NOMO-1 treated with dmso at 0.1 percent for 144 hours (cell line): ENCODE measurements at regions not wholly inside any gene's neighbourhood (a gene's known extent, or its start where the extent isn't known, plus 50 kb on each side); places are given as distances from the start of the nearest gene placed in this dataset.

ENCODE experiments used
- DNase-seq: peaks from one replicate; lab custom pipeline; 2025; ENCODE audit not compliant: unreplicated experiment; lab: John Stamatoyannopoulos, UW

GRCh38 chr1:82733645-82734044 is 932.9 kb downstream of the ADGRL2 start:
- DNase-seq, result no peak

DNA sequence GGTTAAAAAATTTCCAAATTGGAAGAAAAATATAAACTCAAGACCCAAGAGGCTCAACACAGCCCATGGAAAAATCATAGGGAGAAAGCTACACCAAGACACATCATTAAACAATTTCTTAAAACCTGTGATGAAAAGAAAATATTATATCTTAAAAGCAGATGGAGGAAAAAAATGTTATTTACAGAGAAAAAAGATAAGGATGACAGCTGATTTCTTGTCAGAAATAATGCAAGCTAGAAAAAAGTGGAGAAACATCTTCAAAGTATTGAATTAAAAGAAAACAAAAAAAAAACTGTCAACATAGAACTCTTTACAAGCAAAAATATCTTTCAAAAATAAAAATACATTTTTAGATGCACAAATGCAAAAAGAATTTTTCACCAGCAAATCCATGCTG is 930.5 kb downstream of the ADGRL2 start:
- DNase-seq, result no peak

DNA sequence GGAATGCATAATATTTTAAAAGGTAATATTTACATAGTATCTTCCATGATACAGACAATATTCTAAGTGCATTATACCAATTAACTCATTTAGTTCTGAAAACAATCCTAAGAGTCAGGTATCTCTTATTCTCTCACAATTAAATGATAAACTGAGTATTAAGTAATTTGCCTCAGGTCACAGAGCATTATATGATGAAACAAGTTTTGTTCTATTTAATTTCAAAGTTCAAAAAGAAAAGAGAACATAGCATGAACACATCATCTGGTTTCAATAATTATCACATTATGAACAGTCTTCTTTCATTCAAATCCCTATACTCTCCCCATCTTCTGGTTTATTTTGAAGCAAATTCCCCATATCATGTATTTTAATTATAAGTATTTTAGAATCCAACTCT is 927.5 kb downstream of the ADGRL2 start:
- DNase-seq, result no peak

GRCh38 chr1:82724246-82724645 is 923.5 kb downstream of the ADGRL2 start:
- DNase-seq, result no peak

DNA sequence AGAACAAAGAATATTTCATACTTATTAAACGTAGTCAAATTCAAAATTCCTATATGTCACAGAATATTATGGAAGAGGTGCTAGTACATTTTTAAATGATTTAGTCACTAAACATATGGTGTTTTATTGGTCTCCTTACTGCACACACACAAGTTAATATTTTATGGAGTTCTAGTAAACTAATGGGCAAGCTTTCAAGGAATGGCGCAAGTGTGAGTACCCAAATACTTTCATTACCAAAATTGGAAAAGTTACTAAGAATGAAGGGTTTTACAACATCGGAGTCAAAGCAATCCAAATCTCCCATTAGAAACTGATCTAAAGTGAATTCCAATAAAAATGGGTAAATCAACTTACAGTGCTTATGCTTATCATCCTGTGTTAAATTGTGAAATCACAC is 921.9 kb downstream of the ADGRL2 start:
- no peak for DNase-seq

DNA sequence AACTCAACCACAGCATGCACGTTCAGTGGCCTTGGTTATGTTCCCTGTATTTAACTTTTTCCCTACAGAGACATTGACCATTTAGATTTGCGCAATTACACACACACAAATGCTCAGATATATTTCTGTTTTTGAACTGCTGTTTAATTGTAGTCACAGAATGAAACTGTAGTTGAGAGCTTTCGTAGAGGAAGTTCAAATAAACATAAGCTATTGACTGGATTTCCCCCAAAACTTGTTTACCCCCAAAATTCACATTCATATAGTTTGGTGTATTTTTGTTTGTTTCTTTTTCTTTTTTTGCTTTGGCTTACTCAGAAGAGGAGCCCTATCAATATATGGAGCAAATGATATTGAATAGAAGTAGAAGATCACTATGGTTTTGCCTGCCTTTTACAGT is 921.0 kb downstream of the ADGRL2 start:
- DNase-seq, result no peak

DNA sequence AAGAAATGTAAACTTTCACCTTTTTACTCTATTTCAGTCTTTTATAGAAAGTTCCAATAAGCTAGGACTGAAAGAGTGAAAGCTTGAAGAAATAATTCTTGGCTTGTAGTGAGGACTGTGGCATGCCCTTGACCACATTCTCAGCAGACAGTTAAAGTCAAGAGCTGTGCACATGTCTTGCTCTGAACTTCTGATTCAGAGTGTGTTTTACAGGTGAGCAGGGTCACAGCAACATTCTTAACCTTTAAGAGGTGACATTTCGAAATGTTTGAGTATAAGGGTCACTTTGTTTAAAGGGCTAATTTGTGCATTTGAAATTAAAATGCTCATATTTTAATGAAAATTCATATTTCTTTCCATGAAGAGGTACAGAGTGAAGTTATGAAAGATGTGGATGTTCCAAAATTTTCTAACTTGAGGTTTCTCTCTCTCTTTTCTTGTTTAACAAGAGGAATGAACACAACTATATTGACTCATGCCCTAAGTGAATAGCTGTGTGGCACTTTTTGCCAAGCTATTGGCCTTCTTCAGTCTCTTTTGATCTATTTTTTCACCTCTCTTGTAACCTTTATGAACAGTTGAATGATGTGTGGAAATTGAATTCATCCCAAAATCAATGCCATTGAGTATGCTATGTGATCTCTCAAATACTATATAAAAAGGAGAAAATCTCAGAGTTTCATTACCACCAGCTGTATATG is 918.1 kb downstream of the ADGRL2 start:
- no peak for DNase-seq

DNA sequence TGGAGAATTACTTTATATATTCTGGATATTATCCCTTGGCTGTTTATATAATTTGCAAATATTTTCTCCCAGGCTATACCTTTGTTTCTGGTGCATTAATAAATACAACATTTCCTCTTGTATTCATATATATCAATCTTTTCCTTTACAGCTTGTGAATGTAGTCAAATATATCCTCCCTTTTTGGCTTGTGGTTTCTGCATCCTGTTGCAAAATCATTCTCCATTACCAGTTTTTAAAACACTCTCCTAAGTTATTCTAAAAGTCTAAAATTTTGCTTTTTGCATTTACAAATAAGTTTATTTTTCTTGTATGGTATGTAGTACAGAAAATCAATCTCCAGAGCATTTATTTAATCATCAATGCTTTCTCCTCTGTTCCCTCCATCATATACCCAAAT is 909.4 kb downstream of the ADGRL2 start:
- DNase-seq, result no peak

- no peak for DNase-seq
Observed at GRCh38 chr1:82707681-82708080, 906.9 kb downstream of the ADGRL2 start.

GRCh38 chr1:82706741-82707140 is 906.0 kb downstream of the ADGRL2 start:
- DNase-seq, result no peak

- no peak for DNase-seq
Observed at GRCh38 chr1:82704966-82705365, 904.2 kb downstream of the ADGRL2 start.

DNA sequence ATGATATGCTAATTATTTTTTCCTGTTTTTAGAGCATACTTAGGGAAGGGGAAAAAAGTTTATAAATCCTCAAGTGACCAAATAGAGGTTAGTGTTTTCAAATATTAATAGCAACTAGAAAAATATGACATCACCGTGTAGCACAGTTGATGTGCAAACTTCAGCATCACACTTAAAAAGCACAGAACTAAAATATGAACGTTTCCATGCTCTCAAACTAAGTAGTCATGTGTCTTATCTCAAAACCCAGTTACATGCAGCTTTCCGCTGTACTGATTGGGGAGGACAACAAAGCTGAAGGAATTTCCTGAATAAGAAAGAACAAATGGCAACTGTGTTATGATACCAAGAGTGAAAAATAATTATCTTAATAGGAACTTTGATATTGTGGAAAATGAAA is 903.7 kb downstream of the ADGRL2 start:
- DNase-seq, result no peak

GRCh38 chr1:82703951-82704350 is 903.2 kb downstream of the ADGRL2 start:
- no peak for DNase-seq

DNA sequence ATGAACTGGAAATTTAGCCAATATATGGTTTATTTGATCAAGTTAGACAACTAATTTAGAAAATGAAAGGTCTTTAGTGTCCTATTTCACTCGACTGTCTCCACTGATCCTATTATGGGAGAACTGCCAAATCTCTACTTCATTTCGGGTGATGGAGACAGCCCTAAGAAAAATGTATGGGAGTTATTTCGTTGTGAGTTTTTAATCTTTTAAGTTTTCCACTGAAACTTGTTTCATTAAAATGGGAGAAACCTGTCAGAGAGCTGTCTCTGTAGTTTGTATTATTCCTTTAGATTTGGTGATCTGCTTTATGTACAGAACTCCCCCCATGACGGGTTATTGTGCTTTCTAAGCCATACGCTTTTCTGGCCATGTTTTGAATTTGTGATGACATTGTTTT is 899.7 kb downstream of the ADGRL2 start:
- DNase-seq, result no peak

DNA sequence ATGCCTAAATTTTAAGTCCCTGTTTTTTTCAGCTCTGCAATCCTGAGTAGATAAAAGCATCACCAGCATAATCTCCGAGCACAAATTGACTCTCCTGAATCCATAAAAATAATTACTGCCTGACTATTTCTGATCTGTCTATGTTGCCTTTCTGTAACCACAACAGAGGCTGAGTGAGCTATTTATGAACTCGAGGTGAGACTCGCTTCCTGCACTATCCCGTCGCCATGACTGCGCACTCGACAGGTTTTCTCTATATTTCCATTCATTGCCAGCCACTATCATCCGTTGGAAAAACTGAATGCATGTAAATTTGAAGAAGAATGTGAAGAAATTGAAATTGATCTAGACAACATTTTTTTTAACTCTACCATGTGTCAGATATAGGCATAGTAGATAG is 897.2 kb downstream of the ADGRL2 start:
- DNase-seq, result no peak

DNA sequence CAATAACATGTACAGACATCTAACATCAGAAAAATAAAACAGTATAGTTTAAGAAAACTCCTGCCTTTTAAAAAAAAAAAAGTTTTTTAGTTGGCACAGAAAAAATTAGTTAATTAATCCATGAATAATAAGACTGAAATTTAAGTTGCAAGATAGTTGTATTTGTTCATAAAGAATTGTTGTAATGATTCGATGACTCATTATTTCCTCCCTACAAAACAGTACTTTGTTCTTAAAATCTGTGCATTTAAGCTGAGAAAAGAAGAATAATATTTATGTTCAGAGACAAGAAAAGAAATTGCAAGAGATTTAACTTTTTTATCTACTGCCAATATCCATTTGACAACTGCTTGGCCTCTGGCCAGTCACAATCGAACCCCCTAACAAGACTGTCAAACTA is 894.7 kb downstream of the ADGRL2 start:
- DNase-seq, result no peak

DNA sequence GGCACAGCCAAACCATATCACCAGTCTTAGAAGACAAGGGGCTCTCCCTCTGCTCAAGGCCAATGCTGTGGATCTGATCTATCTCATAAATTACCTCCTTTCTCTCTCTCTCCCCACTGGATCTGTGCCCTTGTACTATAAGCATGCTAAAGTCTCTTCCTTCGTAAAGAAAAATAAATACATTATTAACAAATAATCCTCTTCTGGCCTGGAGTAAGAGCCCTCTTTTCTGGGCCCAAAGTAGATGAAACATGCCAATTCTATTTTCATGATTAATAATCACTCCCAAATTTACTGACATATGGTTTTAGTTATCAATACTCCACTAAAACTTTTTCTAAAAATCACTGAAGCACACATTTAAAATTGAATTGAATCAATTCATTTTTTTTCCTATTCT is 889.7 kb downstream of the ADGRL2 start:
- no peak for DNase-seq

- no peak for DNase-seq
Observed at GRCh38 chr1:82689217-82689616, 888.5 kb downstream of the ADGRL2 start.

GRCh38 chr1:82686774-82687173 is 886.0 kb downstream of the ADGRL2 start:
- no peak for DNase-seq

- DNase-seq, result no peak
Observed at GRCh38 chr1:82646888-82647287, 846.2 kb downstream of the ADGRL2 start.

GRCh38 chr1:82646336-82646735 is 845.6 kb downstream of the ADGRL2 start:
- no peak for DNase-seq

DNA sequence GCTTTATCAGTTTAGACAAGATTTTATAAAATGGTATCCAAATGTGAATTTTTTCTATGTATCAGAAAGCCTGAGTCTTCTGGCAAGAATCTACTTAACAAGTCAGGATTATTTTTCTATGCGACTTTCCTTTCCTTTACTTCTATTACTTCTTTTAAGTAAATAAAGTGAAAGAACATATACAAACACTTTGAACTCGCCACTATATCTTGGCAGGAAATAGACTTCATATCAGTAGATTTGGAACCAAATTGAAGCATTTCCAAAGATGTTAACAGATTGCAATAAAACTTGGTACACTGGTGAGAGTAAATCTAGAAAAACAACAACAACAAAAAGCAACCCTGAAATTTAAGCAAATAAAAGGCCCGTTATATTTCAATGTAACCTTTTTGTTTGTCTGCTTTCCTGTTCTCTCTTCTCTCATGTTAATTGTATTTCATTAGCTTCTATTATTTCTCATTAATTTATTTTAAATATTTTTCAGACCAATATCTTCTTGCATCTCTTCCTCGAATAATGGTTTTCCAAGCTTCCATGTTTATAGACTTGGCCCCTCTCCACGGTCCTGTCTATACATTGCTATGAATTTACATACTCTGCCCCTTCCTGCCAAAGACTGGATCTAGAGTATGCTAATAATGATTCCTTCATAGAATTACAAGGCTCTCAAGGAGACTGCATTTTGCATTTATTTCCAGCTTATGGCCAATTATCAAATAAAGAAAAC is 843.6 kb downstream of the ADGRL2 start:
- no peak for DNase-seq

DNA sequence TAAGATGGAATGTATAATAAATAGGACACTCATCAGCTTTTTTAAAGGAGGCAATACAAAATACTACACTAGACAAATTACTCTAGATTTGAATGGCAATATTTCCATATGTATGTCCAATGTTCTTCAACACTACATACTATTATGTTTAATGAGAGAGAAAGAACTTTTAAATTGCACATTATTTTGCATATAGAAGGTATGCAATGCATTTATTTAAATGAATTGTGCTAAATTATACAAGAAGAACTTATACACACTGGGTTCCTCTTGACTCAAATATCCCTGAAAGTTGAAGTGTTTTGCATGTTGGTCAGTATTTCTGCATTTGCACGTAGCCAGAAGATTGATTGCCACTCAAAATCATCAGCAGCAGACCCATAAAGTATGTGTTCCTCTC is 839.6 kb downstream of the ADGRL2 start:
- no peak for DNase-seq
